ENCODE measurements at regions not wholly inside any gene's neighbourhood (a gene's known extent, or its start where the extent isn't known, plus 50 kb on each side); places are given as distances from the start of the nearest gene placed in this dataset.

DNA sequence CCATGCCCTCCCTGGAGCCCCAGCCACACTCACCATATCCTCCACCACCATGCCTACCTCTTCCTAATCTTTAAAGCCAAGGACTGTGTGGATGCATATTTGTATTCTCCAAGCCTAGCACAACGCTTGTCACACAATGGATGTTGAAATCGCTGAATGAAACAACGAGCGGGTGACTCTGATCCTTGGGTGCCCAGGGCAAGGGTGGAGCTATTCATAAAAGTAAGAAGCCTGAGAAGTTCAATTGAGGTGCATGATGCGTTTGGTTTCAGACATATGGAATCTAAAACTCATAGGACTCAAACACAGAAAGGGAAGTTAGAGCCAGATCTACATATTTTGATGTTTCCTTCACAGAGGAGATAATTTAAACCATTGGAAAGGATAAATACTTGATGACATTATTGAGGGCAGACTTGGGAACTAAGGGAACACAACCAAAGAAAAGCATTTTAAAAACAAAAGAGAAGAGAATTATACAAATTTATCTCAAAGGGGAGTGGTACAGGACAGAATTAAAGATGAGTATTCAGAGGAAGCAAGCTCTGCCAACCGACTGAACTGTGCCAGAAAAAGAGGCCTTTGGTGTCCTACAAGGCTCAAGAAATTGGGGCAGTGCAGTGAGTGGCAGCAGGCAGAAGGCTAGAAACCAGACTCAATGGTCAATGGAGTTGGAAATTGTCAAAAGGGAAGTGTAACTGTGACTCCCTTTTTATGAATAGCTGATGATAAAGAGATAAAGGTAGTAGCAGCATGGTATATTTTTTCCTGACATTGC lies 200.6 kb upstream of the NCKAP5 start:
- no peak for DNase-seq (ENCODE audit: low spot score)

DNA sequence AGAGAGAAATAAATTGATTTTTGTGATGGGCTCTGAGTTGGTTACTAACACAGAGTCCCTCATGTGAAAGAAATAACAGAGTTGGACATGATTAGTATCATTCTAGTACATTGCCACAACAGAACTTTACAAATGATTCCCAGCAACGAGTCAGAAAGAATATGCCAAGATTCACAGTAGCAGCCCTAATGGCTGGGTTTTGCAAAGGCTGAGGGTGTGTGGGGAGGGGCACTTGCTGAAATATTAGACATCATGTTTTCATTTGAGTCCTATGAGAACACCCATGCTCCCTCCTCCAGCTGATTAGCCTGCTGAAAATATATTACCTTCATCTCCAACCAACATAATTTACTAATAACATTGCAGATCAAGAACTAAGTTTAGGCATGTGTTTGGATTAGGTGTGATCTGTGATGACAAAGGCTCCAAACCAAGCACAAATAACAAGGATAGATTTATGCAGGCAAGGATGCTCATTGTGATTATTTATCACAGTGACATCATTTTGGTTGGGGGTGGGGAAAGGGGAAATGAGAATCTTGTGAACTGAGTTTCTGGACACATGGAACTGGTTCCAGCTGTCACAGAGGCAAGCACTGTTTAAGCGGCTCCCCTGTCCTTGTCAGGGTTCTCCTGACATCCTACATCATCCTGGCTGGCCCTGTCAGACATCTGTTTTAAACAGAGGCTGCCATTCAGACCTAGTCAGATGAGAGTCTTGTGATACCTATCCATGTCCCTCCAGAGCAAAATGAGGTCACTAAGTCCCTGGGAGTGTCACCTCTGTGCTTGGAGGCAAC lies 205.8 kb upstream of the NCKAP5 start:
- DNase-seq (ENCODE audit: low spot score): no peak

DNA sequence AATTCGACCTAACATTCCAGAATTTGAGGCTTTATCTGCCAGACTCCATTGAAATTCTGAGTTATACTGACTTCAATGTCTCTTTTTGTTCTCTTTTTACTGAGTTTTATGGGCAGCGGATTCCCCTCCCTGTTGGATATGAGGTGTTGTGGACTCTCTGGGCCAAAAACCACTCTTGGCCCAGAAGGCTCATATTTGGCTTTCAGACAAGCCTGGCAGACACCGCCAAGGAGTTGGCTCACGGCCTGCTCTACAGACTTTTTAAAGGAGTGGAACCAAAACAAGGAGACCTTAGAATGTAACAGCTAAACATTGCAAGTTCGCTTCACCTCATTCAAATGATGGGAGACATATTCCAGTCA lies 206.4 kb upstream of the NCKAP5 start:
- no peak for DNase-seq (ENCODE audit: low spot score)

DNA sequence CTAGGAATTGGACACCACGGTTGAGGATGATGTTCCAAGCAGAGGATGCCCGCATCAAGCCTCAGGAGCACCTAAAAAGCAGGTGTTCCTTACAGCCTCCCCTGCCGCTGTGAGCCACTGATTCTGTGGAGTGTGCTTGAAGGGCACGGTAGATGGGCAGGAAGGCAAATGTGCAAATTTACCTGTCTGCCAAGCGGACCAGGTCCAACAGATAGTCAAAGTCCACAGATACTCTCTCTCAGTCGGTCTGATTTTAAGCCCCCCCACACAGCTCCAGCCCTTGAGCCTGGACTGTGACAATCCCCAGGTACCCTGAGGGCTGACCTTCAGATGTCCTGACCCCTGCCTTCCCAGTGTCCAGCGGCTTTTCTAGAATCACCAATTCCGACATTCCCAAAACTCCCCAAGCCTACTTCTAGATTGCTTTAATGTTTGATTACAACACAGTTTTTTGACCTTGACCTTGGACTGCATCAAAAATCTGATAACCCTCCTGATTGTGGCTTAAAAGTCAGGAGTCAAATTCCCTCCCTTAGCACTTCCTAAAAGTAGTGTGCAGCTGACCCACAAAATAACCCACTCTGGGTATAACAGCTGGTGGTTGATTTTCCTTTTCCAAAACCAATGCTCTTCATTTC lies 208.8 kb upstream of the NCKAP5 start:
- no peak for DNase-seq (ENCODE audit: low spot score)

DNA sequence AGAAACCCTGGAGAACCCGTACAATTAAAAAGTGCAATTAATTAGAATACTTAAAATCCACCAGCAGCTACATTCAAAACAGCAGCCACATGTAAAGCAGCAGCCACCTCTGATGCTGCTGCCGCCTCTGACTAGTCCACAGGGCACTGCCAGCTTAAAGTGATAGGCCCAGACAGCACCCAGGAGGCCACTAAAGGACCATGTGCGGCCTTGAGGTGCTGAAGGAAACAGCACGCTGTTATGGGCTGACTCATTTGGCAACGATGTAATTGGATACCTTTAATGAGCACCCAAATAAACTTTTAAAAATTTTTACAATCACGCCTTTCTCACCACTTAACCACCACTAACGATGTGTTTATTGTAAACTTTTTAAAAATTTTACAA lies 209.3 kb upstream of the NCKAP5 start:
- peak; percentile 52 for DNase-seq (ENCODE audit: low spot score)

DNA sequence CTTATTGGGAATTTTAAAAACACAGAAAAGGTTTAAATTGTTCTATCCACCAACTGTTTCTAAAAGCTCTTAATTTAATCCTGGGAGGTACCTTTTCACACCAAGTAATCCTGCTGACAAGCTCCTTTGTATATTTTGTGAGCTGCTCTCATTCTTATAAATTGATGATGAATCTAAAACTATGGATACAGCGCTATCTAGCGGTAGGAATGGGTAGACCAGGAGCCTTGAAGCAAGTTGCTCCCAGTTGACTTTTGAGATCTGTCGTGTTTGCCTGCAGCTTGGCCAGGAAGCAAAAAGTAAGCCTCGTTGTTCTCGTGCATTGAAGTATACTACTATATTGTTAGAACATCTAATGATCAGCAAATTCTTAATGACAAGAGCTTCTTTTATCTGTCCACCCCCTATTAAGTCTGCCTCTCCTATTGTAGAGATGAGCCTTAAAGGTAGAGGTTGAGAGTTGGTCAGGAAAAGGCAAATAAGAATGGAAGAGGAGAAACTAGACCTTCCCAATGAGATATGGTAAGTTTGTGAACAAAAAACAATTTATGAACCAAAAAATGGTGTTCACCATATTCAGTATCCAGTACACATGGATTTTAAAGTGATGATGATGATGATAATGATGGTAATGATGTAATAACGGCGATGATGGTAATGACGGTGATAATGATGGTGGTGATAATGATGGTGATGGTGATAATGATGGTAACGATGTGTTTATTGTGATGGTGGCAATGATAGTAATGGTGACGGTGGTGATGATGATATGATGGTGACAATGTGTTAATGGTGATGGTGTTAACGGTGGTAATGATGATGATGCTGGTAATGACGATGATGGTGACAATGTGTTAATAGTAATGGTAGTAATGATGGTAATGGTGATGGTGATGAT lies 212.1 kb upstream of the NCKAP5 start:
- peak; percentile 71 for DNase-seq (ENCODE audit: low spot score)

DNA sequence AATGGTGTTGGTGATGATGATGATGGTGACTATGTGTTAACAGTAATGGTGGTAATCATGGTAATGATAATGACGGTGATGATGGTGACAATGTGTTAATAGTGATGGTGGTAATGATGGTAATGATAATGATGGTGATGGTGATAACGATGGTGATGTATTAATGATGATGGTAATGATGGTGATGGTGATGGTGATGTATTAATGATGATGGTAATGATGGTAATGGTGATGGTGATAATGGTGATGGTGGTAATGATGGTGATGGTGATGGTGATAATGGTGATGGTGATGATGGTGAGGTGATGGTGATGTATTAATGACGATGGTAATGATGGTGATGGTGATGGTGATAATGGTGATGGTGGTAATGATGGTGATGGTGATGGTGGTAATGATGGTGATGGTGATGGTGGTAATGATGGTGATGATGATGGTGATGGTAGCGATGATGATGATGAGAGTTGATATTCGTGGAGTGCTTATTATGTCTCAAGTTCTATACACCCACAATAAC lies 212.8 kb upstream of the NCKAP5 start:
- no peak for DNase-seq (ENCODE audit: low spot score)

DNA sequence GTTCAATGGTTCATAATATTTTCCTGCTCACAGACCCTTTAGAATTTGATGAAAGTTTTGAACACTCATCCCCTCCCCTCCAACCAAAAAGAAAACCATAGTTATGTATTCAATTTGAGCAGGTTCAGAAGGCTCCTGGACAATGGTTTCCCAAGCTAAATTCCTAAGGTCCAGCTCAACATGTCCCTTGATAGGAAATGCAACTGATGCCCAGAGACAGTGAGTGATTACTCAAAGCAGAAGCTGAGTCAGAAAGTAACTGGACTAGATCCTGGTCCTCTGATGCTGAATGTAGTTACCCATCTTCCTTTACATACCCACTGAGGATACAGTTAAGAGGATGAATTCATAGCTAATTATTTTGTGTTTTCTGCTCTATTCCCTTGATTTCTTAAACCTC lies 218.9 kb upstream of the NCKAP5 start:
- no peak for DNase-seq (ENCODE audit: low spot score)

DNA sequence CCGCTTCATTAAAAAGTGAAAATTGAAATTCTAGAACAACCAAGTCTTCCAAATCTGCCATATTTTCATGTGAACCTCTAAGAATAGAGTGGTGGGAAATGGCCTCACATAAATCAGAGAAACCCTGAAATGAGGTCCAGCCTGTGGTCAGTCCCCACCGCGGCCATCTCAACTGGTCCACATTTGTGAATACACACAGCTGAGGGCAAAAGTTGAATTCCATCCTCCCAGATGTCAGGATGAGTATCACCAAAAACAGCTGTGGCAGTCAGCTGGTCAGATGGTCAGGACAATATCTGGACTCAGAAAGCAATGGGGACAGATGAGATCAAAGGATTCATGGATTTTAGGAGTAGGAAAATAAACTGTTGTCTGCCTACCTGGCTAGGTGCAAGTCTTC lies 219.4 kb upstream of the NCKAP5 start:
- no peak for DNase-seq (ENCODE audit: low spot score)

DNA sequence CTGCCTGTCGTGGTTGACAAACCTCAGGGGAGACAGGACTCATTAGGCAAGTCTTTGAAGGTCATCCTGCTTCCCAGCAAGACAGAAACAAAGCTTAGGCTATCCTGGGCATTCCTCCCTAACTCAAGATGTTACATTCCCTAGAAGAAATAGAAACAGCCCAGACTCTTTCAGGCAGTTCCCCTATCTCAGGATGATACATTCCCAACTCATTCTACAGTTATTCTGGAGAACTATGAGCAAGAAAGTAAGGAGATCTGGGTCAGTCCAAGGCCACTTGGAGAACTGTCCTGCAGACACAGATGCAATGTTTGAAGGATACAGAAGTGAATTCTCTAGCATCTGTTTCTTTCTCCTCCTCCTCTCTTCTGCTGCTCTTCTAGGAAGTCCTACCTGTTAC lies 220.1 kb upstream of the NCKAP5 start:
- no peak for DNase-seq (ENCODE audit: low spot score)

DNA sequence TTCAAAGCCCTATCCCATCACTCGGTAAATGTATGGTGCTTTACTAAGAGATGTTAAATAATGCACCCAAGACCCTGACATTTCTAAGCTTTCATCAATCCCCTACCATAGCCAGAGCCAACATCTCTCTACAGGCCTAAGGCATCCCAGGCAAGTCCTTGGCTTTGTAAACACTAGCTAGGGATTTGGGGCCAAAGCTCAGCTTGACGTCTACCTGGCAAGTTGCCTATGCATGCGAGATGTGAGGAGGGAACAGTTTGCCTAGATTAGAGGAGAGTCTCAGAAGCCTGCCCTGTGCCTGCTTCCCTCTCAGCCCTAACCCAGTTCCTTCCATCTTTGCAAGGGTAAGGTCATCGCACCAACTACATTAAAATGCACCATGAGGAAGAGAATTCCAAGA lies 221.5 kb upstream of the NCKAP5 start:
- no peak for DNase-seq (ENCODE audit: low spot score)

DNA sequence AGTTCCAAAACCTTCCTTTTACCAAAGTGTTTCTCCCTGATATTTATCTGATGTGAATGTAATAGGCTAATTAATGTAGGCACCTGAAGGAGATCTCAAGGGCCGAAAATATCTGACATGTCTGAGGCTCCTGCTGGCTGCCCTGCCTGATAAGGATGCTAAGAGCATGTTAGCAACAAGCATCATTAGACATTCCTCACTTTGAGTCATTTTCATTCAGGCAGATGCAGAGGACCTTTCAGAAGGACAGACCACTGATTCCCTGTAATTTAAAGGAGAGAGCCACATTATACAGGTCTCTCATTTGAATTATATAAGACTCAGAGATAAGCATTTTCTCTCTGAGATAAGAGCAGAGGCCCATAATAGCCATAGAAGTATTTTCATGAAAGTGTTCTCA lies 222.4 kb upstream of the NCKAP5 start:
- DNase-seq (ENCODE audit: low spot score): no peak

DNA sequence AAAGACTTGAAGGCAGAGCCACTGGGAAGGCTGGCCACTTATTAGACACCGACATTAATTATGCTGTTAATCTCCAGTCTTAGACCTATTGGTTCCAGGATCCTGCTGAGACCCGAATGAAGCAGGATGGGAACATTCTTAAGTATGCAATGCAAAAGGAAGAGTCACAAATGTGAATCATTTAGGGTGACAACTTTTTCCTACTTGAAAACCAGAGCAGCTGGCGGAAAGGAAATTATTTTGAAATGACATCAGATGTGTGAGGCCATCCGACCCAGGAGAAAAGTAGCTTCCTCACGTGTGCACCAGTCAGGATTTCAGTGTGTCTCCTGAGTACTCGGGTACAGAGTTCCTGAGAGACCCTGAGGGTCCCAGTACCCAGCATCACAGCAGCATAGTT lies 222.9 kb upstream of the NCKAP5 start:
- peak; percentile 39 for DNase-seq (ENCODE audit: low spot score)

DNA sequence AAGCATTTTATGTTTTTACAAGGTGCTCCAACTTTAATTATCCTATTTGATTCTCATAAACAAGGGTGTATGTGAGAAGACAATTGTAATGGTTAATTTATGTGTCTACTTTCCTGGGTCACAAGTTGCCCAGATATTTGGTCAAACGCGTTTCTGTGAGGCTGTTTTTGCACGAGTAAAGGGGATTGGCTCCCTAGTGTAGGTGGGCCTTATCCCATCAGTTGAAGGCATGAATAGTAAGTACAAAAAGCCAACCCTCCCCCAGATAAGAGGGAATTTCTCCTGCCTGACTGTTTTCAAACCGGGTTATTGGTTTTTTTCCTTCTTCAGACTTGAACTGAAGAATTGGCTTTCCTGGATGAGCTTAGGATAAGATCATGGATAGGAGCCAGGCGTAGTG lies 224.0 kb upstream of the NCKAP5 start:
- DNase-seq (ENCODE audit: low spot score): no peak

DNA sequence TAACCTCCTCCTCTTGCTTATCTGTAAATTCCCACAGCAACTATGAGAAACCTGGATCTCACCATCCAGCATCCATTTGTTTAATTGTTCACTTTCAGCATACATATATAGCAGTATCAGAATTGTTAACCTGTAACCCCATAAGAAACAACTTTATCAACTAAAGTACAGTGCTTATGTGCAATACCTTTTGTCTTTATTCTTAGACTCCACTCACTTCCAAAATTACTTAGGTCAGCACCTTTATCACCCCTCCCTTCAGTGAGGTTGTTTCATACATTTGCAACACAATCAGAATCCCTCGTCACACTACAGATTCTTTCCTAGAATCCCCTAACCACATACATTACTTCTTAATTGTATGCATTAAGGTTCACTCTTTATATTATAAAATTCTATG lies 225.9 kb upstream of the NCKAP5 start:
- no peak for DNase-seq (ENCODE audit: low spot score)

DNA sequence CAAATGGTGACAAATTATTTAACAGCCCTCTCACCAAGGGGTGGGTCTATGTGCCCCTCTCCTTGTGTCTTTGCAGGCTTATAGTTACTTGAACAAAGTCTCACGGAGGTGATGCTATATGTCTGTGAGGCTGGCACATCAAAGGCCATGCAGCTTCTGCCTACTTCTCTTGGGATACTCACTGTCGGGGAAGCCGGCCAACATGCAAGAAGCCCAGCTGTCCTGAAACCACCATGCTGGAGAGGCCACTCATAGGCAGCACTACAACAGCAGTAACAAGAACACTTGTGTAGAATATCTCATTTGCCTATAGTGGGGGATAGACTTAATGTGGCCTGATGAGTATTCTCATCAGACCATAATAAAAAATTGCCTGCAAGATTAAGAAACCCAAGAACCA lies 233.7 kb upstream of the NCKAP5 start:
- DNase-seq (ENCODE audit: low spot score): no peak

DNA sequence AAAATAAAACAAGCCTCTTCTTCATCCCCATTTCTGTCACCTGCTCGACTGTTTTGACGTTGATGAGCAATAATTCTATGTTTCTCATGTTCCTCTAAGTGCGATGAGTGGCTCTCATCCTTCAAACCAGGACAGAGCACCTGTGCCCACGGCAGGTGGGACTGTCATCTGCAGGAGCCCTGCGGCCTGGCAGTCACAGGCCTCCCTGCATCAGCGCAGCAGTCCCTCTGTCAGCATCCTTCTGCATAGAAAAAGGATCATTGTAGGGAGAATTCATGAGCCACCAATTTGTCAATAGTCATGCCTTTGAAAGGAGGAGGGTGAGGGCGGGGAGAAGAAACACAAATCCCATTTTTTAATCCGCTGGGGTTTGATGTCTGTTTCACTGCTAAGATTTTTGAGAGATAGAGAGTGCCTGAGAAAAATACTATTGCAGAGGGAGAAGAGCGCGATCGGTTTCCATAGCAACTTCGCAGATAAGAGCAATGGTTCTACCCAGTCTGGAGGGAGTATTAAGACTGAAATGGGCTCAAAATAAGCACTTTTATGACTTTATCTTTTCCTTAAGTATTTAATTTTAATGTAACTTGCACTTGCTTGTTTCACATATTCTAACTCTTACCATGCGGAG lies 234.3 kb upstream of the NCKAP5 start:
- DNase-seq (ENCODE audit: low spot score): no peak

DNA sequence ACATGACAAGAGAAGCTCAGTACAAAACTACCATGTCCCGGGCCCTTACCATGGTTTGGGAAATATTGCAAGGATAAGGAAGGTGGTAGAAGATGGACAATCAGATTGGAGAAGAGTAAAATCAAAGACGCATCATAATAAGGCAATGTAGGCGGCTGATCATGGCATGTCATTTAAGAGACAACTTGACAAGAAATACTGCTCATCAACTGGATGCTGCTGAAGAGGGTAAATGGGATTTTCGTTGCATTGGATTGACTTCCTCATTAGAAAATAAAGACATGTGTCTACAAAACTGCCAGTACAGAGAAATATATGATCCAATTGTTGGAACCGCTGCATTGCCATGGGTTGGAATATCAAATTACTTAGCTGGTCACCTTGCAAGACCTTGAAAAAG lies 238.3 kb upstream of the NCKAP5 start:
- DNase-seq (ENCODE audit: low spot score): no peak

DNA sequence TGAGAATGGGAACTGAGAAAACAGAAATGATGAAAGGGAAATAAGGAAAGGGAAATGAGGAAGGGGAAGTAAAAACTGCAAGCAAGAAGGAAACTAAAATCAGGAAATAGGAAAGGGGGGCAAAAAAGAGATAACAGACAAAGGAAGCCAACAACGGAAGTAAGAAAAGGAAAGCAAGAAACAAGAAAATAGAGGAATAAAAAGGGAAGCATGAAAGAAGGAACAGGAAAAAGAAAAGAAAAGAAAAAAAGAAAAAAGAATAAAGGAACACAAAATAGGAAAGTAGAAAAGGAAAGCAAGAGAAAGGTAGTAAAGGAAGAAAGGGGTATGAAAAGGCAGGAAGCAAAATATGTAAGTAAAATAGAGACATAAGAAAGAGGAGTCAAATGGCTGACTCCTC lies 241.2 kb upstream of the NCKAP5 start:
- DNase-seq (ENCODE audit: low spot score): no peak

DNA sequence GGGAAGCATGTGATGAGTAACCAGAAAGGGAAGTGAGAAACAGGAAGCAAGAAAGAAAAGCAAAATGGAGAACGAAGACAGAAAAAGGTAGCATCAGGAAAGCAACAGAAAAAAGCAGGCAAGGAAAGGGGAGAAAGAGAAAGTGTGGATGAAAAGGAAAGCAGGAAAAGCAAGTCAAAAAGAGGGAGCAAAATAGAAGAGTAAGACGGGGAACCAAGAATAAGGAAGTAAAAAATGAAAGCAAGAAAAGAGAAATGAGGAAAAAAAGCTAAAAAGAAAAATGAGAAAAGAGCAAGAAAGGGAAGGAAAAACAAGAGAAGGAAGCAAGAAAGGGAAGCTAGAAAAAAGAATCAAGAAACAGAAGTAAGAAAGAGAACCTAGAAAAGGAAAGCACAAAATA lies 242.3 kb upstream of the NCKAP5 start:
- no peak for DNase-seq (ENCODE audit: low spot score)

DNA sequence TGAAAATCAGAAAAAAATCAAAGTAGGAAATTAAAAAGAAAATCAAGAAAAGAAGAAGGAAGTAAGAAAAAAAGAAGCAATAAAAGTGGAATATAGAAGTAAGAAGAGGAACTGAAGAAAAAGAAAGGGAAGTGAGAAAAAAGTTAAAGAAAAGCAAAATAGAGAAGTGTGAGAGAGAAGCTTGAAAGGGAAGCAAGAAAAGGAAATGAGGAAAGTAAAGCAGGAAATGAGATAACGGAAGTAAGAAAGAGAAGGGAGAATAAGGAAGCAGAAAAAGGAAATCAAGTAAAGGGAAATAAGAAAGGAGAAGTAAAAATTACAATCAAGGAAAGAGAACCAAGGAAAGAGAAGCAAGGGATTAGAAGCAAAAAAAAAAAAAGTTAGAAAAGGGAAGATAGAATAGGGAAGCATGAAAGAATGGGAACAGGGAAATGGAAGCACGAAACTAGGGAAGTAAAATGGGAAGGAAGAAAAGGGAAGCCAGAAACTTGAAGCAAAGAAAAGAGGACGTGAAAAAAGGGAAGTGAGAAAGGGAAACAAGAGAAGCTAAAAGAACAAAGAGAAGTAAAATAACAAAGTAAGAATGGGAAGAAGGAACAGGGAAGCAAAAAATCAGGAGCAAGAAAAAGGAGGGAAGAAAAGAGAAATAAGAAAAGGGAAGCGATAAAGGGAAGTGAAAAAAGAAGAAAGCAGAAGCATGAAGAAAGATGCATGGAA lies 243.3 kb upstream of the NCKAP5 start:
- DNase-seq (ENCODE audit: low spot score): no peak
